ENCODE measurements at regions not wholly inside any gene's neighbourhood (a gene's known extent, or its start where the extent isn't known, plus 50 kb on each side); places are given as distances from the start of the nearest gene placed in this dataset.
"Not testable (repeated sequence)": the region's sequence is repeated elsewhere in the genome, so short reads cannot be mapped to it uniquely, and the experiment has no call there.

DNA sequence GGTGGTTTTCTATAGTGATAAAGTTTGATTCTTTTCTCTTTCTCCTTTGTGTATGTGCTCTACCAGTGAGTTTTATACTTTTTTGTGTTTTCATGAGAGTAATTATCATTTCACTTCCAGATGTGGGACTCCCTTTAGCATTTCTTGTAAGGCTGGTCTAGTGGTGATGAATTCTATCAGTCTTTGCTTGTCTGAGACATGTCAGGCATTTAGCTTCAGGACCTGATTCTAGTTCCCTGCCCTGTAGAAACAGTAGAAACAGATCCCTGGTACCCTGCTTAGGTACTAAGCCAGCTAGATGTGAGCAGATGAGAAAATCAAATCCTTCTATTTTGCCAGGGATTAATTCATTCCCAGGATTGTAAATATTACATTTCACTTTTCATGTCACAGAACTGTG, 203.7 kb downstream of the ALG10 start:
- not testable (repeated sequence) for TF ChIP-seq EP300 (IDR thresholded peaks at IDR 0.05; ENCODE audit: borderline replicate concordance in 1 of 2, low read depth in 1 of 2, low read length in 1 of 2); FOSL2 (IDR thresholded peaks at IDR 0.05; ENCODE audit: borderline replicate concordance, low read depth); GABPA (IDR thresholded peaks at IDR 0.05; ENCODE audit: low read depth); ELF1 (IDR thresholded peaks at IDR 0.05)
- TF ChIP-seq, protein P1, sequence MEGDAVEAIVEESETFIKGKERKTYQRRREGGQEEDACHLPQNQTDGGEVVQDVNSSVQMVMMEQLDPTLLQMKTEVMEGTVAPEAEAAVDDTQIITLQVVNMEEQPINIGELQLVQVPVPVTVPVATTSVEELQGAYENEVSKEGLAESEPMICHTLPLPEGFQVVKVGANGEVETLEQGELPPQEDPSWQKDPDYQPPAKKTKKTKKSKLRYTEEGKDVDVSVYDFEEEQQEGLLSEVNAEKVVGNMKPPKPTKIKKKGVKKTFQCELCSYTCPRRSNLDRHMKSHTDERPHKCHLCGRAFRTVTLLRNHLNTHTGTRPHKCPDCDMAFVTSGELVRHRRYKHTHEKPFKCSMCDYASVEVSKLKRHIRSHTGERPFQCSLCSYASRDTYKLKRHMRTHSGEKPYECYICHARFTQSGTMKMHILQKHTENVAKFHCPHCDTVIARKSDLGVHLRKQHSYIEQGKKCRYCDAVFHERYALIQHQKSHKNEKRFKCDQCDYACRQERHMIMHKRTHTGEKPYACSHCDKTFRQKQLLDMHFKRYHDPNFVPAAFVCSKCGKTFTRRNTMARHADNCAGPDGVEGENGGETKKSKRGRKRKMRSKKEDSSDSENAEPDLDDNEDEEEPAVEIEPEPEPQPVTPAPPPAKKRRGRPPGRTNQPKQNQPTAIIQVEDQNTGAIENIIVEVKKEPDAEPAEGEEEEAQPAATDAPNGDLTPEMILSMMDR (IDR thresholded peaks at IDR 0.05): not testable (repeated sequence)
- TF ChIP-seq, protein P2, sequence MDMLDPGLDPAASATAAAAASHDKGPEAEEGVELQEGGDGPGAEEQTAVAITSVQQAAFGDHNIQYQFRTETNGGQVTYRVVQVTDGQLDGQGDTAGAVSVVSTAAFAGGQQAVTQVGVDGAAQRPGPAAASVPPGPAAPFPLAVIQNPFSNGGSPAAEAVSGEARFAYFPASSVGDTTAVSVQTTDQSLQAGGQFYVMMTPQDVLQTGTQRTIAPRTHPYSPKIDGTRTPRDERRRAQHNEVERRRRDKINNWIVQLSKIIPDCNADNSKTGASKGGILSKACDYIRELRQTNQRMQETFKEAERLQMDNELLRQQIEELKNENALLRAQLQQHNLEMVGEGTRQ (IDR thresholded peaks at IDR 0.05; ENCODE audit: borderline replicate concordance, low read depth, low read length): not testable (repeated sequence)
